ENCODE measurements at regions not wholly inside any gene's neighbourhood (a gene's known extent, or its start where the extent isn't known, plus 50 kb on each side); places are given as distances from the start of the nearest gene placed in this dataset.

GRCh38 chr2:48264627-48265026, 49.9 kb upstream of the FOXN2 start:
- TF ChIP-seq CTCF (IDR thresholded peaks at IDR 0.05; ENCODE audit: insufficient read depth, low read length) (no peak), REST (IDR thresholded peaks at IDR 0.05; ENCODE audit: insufficient replicate concordance, low read depth) (no peak), POLR2AphosphoS5 (IDR thresholded peaks at IDR 0.05; ENCODE audit: low read depth) (no peak), SPI1 (IDR thresholded peaks at IDR 0.05; ENCODE audit: borderline replicate concordance, low read depth) (peak; percentile 77)
